Hepatocyte (in vitro differentiated cells): ENCODE measurements at regions not wholly inside any gene's neighbourhood (a gene's known extent, or its start where the extent isn't known, plus 50 kb on each side); places are given as distances from the start of the nearest gene placed in this dataset.

ENCODE experiments used
- DNase-seq: peaks from one replicate; pipeline ENCODE4 v3.0.0-alpha.2; 2016; ENCODE audit warnings: low spot score
- H2AFZ ChIP-seq: fragments of 200-600 bp; sonication (generic); 2 replicates; pipeline ENCODE4 v1.6.0; 2016; ENCODE audit warnings: antibody characterized with exemption, mild to moderate bottlenecking
- H3K27ac ChIP-seq: fragments of 200-600 bp; sonication (generic); 2 replicates; pipeline ENCODE4 v1.5.1; 2016; ENCODE audit warnings: mild to moderate bottlenecking
- H3K27me3 ChIP-seq: fragments of 200-600 bp; sonication (generic); 2 replicates; pipeline ENCODE4 v1.6.1; 2016
- H3K36me3 ChIP-seq: fragments of 200-600 bp; sonication (generic); replicated peaks from 2 replicates; pipeline ENCODE4 v1.5.1; 2016; ENCODE audit warnings: low read depth; ENCODE audit not compliant: insufficient read depth
- H3K4me1 ChIP-seq: fragments of 200-600 bp; sonication (generic); 2 replicates; pipeline ENCODE4 v1.5.1; 2016; ENCODE audit warnings: mild to moderate bottlenecking, moderate library complexity; ENCODE audit not compliant: insufficient read depth
- H3K4me2 ChIP-seq: fragments of 200-600 bp; sonication (generic); 2 replicates; pipeline ENCODE4 v1.6.0; 2016
- H3K4me3 ChIP-seq: fragments of 200-600 bp; sonication (generic); 2 replicates; pipeline ENCODE4 v1.5.1; 2016; ENCODE audit warnings: mild to moderate bottlenecking
- H3K79me2 ChIP-seq: fragments of 200-600 bp; sonication (generic); 2 replicates; pipeline ENCODE4 v1.6.0; 2017; ENCODE audit warnings: mild to moderate bottlenecking
- H3K9me2 ChIP-seq: fragments of 200-600 bp; sonication (generic); replicated peaks from 2 replicates; pipeline ENCODE4 v1.6.0; 2017; ENCODE audit warnings: mild to moderate bottlenecking; ENCODE audit not compliant: insufficient read depth
- H3K9me3 ChIP-seq: fragments of 200-600 bp; sonication (generic); 2 replicates; pipeline ENCODE4 v1.5.1; 2016; ENCODE audit warnings: low read depth, mild to moderate bottlenecking
- H4K20me1 ChIP-seq: fragments of 200-600 bp; sonication (generic); 2 replicates; pipeline ENCODE4 v1.6.0; 2016; ENCODE audit warnings: mild to moderate bottlenecking; ENCODE audit not compliant: insufficient read depth, poor library complexity, severe bottlenecking
- EZH2 ChIP-seq: fragments of 200-600 bp; sonication (generic); IDR thresholded peaks from 2 replicates; pipeline ENCODE4 v1.6.1; 2016; ENCODE audit warnings: antibody characterized with exemption, mild to moderate bottlenecking, borderline replicate concordance
- EZH2phosphoT487 ChIP-seq: fragments of 200-600 bp; sonication (generic); IDR thresholded peaks from one replicate; pipeline ENCODE4 v1.6.1; 2018; ENCODE audit warnings: antibody characterized with exemption, mild to moderate bottlenecking, low read depth, moderate library complexity; ENCODE audit not compliant: unreplicated experiment, severe bottlenecking
- WGBS: methylation state at CpG from one replicate; pipeline ENCODE4 v1.1.6; 2016; ENCODE audit warnings: low lambda C conversion rate; ENCODE audit errors: missing lambda C conversion rate; 5-methylcytosine and 5-hydroxymethylcytosine counted together
- TF ChIP-seq, protein P1 (sequence below): fragments of 200-600 bp; sonication (generic); IDR thresholded peaks from 2 replicates; pipeline ENCODE4 v1.5.1; 2016; ENCODE audit warnings: antibody characterized with exemption, mild to moderate bottlenecking; ENCODE audit not compliant: poor library complexity

- no peaks in the 10 kb centered on the region for H3K9me3 ChIP-seq
- no peak overlapping the region for H3K4me2 ChIP-seq
- H3K27me3 ChIP-seq: no peaks in the 10 kb centered on the region
- H3K4me1 ChIP-seq: peaks cover 6% of the 10 kb centered on the region
- WGBS: 97% methylated on average over 5 of the region's 5 CpGs
- H3K79me2 ChIP-seq: no peaks in the 10 kb centered on the region
- no peaks in the 10 kb centered on the region for H3K36me3 ChIP-seq
- no peak overlapping the region for H2AFZ ChIP-seq
- H3K9me2 ChIP-seq: no peaks in the 10 kb centered on the region
- H4K20me1 ChIP-seq: no peaks in the 10 kb centered on the region
- TF ChIP-seq EZH2phosphoT487 (no peak), EZH2 (no peak)
- TF ChIP-seq, protein P1, sequence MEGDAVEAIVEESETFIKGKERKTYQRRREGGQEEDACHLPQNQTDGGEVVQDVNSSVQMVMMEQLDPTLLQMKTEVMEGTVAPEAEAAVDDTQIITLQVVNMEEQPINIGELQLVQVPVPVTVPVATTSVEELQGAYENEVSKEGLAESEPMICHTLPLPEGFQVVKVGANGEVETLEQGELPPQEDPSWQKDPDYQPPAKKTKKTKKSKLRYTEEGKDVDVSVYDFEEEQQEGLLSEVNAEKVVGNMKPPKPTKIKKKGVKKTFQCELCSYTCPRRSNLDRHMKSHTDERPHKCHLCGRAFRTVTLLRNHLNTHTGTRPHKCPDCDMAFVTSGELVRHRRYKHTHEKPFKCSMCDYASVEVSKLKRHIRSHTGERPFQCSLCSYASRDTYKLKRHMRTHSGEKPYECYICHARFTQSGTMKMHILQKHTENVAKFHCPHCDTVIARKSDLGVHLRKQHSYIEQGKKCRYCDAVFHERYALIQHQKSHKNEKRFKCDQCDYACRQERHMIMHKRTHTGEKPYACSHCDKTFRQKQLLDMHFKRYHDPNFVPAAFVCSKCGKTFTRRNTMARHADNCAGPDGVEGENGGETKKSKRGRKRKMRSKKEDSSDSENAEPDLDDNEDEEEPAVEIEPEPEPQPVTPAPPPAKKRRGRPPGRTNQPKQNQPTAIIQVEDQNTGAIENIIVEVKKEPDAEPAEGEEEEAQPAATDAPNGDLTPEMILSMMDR: no peak
- DNase-seq: no peak
- H3K27ac ChIP-seq: no peak overlapping the region
- H3K4me3 ChIP-seq: no peak overlapping the region
Observed at GRCh38 chr12:46439793-46440511, 67.4 kb upstream of the SLC38A2 start.

GRCh38 chr12:46438719-46439319 lies 66.2 kb upstream of the SLC38A2 start:
- DNase-seq: no peak
- Histone ChIP-seq H3K9me2 (no peaks in the 10 kb centered on the region), H3K9me3 (no peaks in the 10 kb centered on the region), H3K27me3 (no peaks in the 10 kb centered on the region), H4K20me1 (no peaks in the 10 kb centered on the region), H3K4me3 (no peak overlapping the region), H3K4me2 (no peak overlapping the region), H3K36me3 (no peaks in the 10 kb centered on the region), H3K27ac (no peak overlapping the region), H2AFZ (no peak overlapping the region), H3K79me2 (no peaks in the 10 kb centered on the region), H3K4me1 (peaks cover under 1% of the 10 kb centered on the region)
- TF ChIP-seq, protein P1: no peak
- TF ChIP-seq EZH2 (no peak), EZH2phosphoT487 (no peak)
- WGBS: 91% methylated on average over 7 of the region's 7 CpGs

- Histone ChIP-seq H4K20me1 (no peaks in the 10 kb centered on the region), H3K79me2 (no peaks in the 10 kb centered on the region), H3K4me2 (no peak overlapping the region), H3K27me3 (no peaks in the 10 kb centered on the region), H3K4me3 (no peak overlapping the region), H3K9me2 (no peaks in the 10 kb centered on the region), H2AFZ (no peak overlapping the region), H3K4me1 (no peaks in the 10 kb centered on the region), H3K9me3 (no peaks in the 10 kb centered on the region), H3K36me3 (no peaks in the 10 kb centered on the region), H3K27ac (no peak overlapping the region)
- 80% methylated on average over 4 of the region's 4 CpGs for WGBS
- TF ChIP-seq, protein P1: no peak
- TF ChIP-seq EZH2: no peak
- TF ChIP-seq EZH2phosphoT487: no peak
- DNase-seq: no peak
Observed at GRCh38 chr12:46438256-46438655, 65.7 kb upstream of the SLC38A2 start.
